ENCODE measurements at regions not wholly inside any gene's neighbourhood (a gene's known extent, or its start where the extent isn't known, plus 50 kb on each side); places are given as distances from the start of the nearest gene placed in this dataset.

DNA sequence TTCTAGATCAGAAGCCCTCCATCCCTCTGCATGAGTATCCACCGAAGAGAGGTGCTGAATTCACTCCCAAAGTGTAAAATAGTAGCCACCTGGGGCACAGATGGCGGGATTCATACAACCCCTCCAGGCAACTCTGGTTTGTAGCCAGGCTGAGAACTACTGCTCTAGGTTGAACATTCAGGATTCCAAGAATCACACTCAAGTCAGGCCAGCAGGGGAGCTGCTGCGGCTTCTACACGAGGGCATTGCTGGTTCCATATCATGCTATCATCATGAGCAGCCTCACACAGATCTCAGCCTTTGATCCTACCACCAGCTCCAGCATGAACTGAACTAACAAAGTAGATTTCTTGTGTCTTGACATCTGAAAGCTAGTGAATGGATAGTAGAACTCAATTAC, 367.9 kb downstream of the DIRAS2 start:
- no peaks in the 10 kb centered on the region for H3K36me3 ChIP-seq (ENCODE audit: control insufficient read depth in 2 of 2, insufficient read depth in 2 of 2, low read length in 1 of 2)
- no peak overlapping the region for H3K27ac ChIP-seq (ENCODE audit: control insufficient read depth, insufficient read depth)
- no peak overlapping the region for H2AFZ ChIP-seq (ENCODE audit: control insufficient read depth, low read depth, low read length)
- BruUV-seq (replicated peaks) = no TSS peak
- no peaks in the 10 kb centered on the region for H4K20me1 ChIP-seq (ENCODE audit: control insufficient read depth, insufficient read depth)
- DNase-seq (ENCODE audit: low read depth, low spot score) (no peak), ATAC-seq (no peak), FAIRE-seq (no peak)
- no peaks in the 10 kb centered on the region for H3K4me1 ChIP-seq (ENCODE audit: control insufficient read depth, insufficient read depth, low read length)
- ChIA-PET SMC1A (ENCODE audit: uncharacterized antibody, unreplicated experiment) (interaction anchor here (1.8 kb wide), 1 partner anchor 13 kb away, joined by 3 read pairs; no protein-coding TSS in a partner anchor), POLR2A (no interaction called here), RAD21 (ENCODE audit: unreplicated experiment) (interaction anchor here (1.0 kb wide), 1 partner anchor 13 kb away, joined by 4 read pairs; no protein-coding TSS in a partner anchor), CTCF (interaction anchor here (0.6 kb wide), 1 partner anchor 1417 kb away, joined by 3 read pairs; no protein-coding TSS in a partner anchor)
- no peak overlapping the region for H3K4me3 ChIP-seq
- H3K27me3 ChIP-seq (replicated peaks in 1 of 2; ENCODE audit: control insufficient read depth in 2 of 2, insufficient read depth in 2 of 2, low read length in 1 of 2) = no peaks in the 10 kb centered on the region; a peak in 2 of 4 replicates
- WGBS (ENCODE audit: insufficient coverage, insufficient replicate concordance, low lambda C conversion rate, missing lambda C conversion rate) = 29% methylated on average over 4 of the region's 4 CpGs
- H3K4me2 ChIP-seq (ENCODE audit: control insufficient read depth, insufficient read depth) = no peak overlapping the region
- intact Hi-C loops (cut with micrococcal nuclease; ENCODE audit: unreplicated experiment) = loop anchor here (5.0 kb wide), 1 partner anchor 1803 kb away; no protein-coding TSS in a partner anchor
- H3K9me3 ChIP-seq (replicated peaks; ENCODE audit: control insufficient read depth, insufficient read depth, low read length) = no peaks in the 10 kb centered on the region
- in situ Hi-C loops (cut with MboI) = no loop called here
- no peak overlapping the region for H3K9ac ChIP-seq (ENCODE audit: control insufficient read depth, insufficient read depth, low read length)
- H3K79me2 ChIP-seq (ENCODE audit: control insufficient read depth, insufficient read depth, low read length) = no peaks in the 10 kb centered on the region
- TF ChIP-seq KDM1A (IDR thresholded peaks at IDR 0.05; ENCODE audit: borderline replicate concordance) (no peak), SMAD5 (IDR thresholded peaks at IDR 0.05; ENCODE audit: low read depth) (no peak), STAT3 (IDR thresholded peaks at IDR 0.05; ENCODE audit: low read depth, low read length) (no peak), ZZZ3 (IDR thresholded peaks at IDR 0.05; ENCODE audit: control insufficient read depth, insufficient read length, low read depth) (no peak), CBFB (IDR thresholded peaks at IDR 0.05; ENCODE audit: low read depth) (no peak), NBN (IDR thresholded peaks at IDR 0.05) (no peak), TARDBP (IDR thresholded peaks at IDR 0.05; ENCODE audit: borderline replicate concordance) (no peak), ASH2L (IDR thresholded peaks at IDR 0.05; ENCODE audit: borderline replicate concordance, low read depth) (no peak), EGR1 (IDR thresholded peaks at IDR 0.05; ENCODE audit: borderline replicate concordance in 1 of 2, low read depth in 2 of 2, low read length in 2 of 2) (no peak), GATAD2B (conservative IDR thresholded peaks at IDR 0.05; ENCODE audit: low read depth) (no peak)
- TF ChIP-seq, protein P1, sequence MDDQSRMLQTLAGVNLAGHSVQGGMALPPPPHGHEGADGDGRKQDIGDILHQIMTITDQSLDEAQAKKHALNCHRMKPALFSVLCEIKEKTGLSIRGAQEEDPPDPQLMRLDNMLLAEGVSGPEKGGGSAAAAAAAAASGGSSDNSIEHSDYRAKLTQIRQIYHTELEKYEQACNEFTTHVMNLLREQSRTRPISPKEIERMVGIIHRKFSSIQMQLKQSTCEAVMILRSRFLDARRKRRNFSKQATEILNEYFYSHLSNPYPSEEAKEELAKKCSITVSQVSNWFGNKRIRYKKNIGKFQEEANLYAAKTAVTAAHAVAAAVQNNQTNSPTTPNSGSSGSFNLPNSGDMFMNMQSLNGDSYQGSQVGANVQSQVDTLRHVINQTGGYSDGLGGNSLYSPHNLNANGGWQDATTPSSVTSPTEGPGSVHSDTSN (IDR thresholded peaks at IDR 0.05; ENCODE audit: insufficient replicate concordance, low read depth, low read length) = no peak
- TF ChIP-seq, protein P2, sequence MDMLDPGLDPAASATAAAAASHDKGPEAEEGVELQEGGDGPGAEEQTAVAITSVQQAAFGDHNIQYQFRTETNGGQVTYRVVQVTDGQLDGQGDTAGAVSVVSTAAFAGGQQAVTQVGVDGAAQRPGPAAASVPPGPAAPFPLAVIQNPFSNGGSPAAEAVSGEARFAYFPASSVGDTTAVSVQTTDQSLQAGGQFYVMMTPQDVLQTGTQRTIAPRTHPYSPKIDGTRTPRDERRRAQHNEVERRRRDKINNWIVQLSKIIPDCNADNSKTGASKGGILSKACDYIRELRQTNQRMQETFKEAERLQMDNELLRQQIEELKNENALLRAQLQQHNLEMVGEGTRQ (IDR thresholded peaks at IDR 0.05; ENCODE audit: borderline replicate concordance, low read depth, low read length) = no peak
- TF ChIP-seq, protein P3, sequence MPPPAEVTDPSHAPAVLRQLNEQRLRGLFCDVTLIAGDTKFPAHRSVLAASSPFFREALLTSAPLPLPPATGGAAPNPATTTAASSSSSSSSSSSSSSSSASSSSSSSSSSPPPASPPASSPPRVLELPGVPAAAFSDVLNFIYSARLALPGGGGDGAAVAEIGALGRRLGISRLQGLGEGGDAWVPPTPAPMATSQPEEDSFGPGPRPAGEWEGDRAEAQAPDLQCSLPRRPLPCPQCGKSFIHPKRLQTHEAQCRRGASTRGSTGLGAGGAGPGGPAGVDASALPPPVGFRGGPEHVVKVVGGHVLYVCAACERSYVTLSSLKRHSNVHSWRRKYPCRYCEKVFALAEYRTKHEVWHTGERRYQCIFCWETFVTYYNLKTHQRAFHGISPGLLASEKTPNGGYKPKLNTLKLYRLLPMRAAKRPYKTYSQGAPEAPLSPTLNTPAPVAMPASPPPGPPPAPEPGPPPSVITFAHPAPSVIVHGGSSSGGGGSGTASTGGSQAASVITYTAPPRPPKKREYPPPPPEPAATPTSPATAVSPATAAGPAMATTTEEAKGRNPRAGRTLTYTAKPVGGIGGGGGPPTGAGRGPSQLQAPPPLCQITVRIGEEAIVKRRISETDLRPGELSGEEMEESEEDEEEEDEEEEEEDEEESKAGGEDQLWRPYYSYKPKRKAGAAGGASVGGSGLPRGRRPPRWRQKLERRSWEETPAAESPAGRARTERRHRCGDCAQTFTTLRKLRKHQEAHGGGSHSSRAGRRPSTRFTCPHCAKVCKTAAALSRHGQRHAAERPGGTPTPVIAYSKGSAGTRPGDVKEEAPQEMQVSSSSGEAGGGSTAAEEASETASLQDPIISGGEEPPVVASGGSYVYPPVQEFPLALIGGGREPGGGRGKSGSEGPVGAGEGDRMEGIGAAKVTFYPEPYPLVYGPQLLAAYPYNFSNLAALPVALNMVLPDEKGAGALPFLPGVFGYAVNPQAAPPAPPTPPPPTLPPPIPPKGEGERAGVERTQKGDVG (CRISPR knock-in tag; IDR thresholded peaks at IDR 0.05) = no peak
- TF ChIP-seq, protein P4, sequence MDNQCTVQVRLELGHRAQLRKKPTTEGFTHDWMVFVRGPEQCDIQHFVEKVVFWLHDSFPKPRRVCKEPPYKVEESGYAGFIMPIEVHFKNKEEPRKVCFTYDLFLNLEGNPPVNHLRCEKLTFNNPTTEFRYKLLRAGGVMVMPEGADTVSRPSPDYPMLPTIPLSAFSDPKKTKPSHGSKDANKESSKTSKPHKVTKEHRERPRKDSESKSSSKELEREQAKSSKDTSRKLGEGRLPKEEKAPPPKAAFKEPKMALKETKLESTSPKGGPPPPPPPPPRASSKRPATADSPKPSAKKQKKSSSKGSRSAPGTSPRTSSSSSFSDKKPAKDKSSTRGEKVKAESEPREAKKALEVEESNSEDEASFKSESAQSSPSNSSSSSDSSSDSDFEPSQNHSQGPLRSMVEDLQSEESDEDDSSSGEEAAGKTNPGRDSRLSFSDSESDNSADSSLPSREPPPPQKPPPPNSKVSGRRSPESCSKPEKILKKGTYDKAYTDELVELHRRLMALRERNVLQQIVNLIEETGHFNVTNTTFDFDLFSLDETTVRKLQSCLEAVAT (IDR thresholded peaks at IDR 0.05) = no peak
